Epithelial cell of esophagus (primary cell): ENCODE measurements at regions not wholly inside any gene's neighbourhood (a gene's known extent, or its start where the extent isn't known, plus 50 kb on each side); places are given as distances from the start of the nearest gene placed in this dataset.

ENCODE experiments used
- DNase-seq: peaks from one replicate; pipeline ENCODE4 v3.0.0; 2010; ENCODE audit warnings: low read depth
- H3K4me3 ChIP-seq: 2 replicates; pipeline ENCODE4 v1.5.1; 2011; ENCODE audit warnings: mild to moderate bottlenecking, low read length, control low read depth
- CTCF ChIP-seq: IDR thresholded peaks from 2 replicates; pipeline ENCODE4 v1.5.1; 2011; ENCODE audit warnings: low read depth, mild to moderate bottlenecking, low read length, control low read depth, inconsistent platforms; ENCODE audit not compliant: insufficient read depth; ENCODE audit errors: missing control alignments

GRCh38 chr2:161028581-161028980 lies 131.6 kb upstream of the TANK start:
- peak; percentile 54 for DNase-seq
- TF ChIP-seq CTCF = no peak
- no peak overlapping the region for H3K4me3 ChIP-seq

GRCh38 chr2:161029321-161029720 lies 130.9 kb upstream of the TANK start:
- H3K4me3 ChIP-seq = no peak overlapping the region
- no peak for DNase-seq
- no peak for TF ChIP-seq CTCF

GRCh38 chr2:161030260-161031063 lies 129.8 kb upstream of the TANK start:
- DNase-seq = peak; percentile 98
- no peak for TF ChIP-seq CTCF
- H3K4me3 ChIP-seq = no peak overlapping the region

GRCh38 chr2:161031511-161031910 lies 128.7 kb upstream of the TANK start:
- DNase-seq = no peak
- TF ChIP-seq CTCF = no peak
- H3K4me3 ChIP-seq = no peak overlapping the region

DNA sequence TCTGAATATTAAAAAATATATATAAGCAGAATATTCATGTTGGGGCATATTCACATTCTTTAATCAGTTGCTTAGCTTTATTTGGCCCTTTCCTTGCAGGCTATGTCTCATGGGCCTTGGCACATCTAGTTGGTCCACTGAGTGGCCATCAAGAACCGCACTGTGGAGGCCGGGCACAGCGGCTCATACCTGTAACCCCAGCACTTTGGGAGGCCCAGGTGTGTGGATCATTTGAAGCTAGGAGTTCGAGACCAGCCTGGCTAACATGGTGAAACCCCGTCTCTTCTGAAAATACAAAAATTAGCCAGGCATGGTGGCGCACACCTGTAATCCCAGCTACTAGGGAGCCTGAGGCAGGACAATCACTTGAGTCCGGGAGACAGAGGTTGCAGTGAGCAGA lies 127.6 kb upstream of the TANK start:
- no peak for TF ChIP-seq CTCF

DNA sequence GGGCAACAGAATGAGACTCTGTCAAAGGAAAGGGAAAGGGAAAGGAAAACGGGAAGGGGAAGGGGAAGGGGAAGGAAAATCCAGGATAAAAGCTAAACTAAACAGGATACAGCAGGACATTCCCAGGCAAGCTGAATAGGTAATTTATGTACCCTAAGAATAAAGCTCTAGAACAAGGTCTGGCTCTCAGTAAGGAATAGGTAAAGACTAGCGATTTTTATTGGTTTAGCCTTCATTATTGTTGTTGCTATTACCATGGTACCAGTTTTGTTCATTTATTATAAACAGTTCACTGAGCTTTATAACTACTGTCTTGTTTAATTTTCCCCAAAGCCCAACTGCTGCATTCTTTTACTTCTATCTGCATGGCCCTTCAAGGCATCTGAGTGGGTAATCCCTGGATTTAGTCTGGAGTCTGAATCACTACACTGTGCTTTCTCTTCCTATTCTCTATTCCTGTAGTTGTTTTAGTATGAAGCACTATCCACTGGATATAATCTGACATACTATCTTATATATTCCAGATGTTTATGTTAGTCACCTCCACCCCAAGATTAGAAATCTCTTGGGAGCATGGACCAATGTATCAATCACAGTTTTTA lies 127.1 kb upstream of the TANK start:
- DNase-seq = peak; percentile 5

More for the DNA sequence above, 127.6 kb upstream of the TANK start:
- no peak overlapping the region for H3K4me3 ChIP-seq
- DNase-seq = no peak

More for the DNA sequence above, 127.1 kb upstream of the TANK start:
- TF ChIP-seq CTCF = no peak
- no peak overlapping the region for H3K4me3 ChIP-seq
